A549 (cell line): ENCODE measurements at regions not wholly inside any gene's neighbourhood (a gene's known extent, or its start where the extent isn't known, plus 50 kb on each side); places are given as distances from the start of the nearest gene placed in this dataset.

Experiments
- ATAC-seq, 2 experiments: fragments of 200-7000 bp in 1 of 2; fragments of >200 bp in 1 of 2; cut with Nextera tagmentation in 1 of 2; cut with Tn5 transposase in 1 of 2; 3 replicates each; pipeline versions ENCODE4 v1.8.0 to v1.9.1; 2018 to 2020; ENCODE audit warnings: mild to moderate bottlenecking in 1 of 2, moderate library complexity in 1 of 2
- CTCF ChIA-PET: fragments of 300-600 bp; sonication (Branson Sonifier 250); formaldehyde crosslinking; extraction: SDS; loops from one replicate; lab custom pipeline; 2021; ENCODE audit warnings: antibody characterized with exemption, inconsistent platforms; lab: Yijun Ruan, JAX
- POLR2A ChIA-PET: fragments of 350-600 bp; formaldehyde crosslinking; extraction: SDS; loops from one replicate; lab custom pipeline; 2021; ENCODE audit warnings: antibody characterized with exemption, inconsistent platforms; lab: Yijun Ruan, JAX
- DNase-seq, 2 experiments: peaks; one replicate each; pipeline versions ENCODE4 v3.0.0 to v3.0.0-alpha.2; 2011 to 2016; ENCODE audit warnings: low read depth in 1 of 2, low spot score in 1 of 2
- FAIRE-seq: peaks from 2 replicates; lab custom pipeline; 2011; peaks lifted over from hg19 to GRCh38; lab: Jason Lieb, UNC
- H3K27ac ChIP-seq, 2 experiments: fragments of >200 bp; sonication (Bioruptor Twin); formaldehyde crosslinking; 3 replicates each; pipeline ENCODE4 v1.5.1; 2016 to 2017
- H3K4me1 ChIP-seq: fragments of >200 bp; sonication (Bioruptor Twin); formaldehyde crosslinking; 3 replicates; pipeline ENCODE4 v1.6.1; 2016
- H3K4me2 ChIP-seq: fragments of >200 bp; sonication (Bioruptor Twin); formaldehyde crosslinking; 3 replicates; pipeline ENCODE4 v1.6.1; 2016
- H3K4me3 ChIP-seq: fragments of >200 bp; sonication (Bioruptor Twin); formaldehyde crosslinking; 3 replicates; pipeline ENCODE4 v1.5.1; 2016
- H3K9me3 ChIP-seq: fragments of >200 bp; sonication (Bioruptor Twin); formaldehyde crosslinking; 3 replicates; pipeline ENCODE4 v1.6.1; 2016
- CBX2 ChIP-seq: fragments of 200-600 bp; sonication (generic); IDR thresholded peaks from 2 replicates; pipeline ENCODE4 v1.6.1; 2016; ENCODE audit warnings: low read depth, mild to moderate bottlenecking, borderline replicate concordance
- CBX8 ChIP-seq: fragments of 200-600 bp; sonication (generic); IDR thresholded peaks from 2 replicates; pipeline ENCODE4 v1.6.1; 2016
- CHD2 ChIP-seq: fragments of 150-350 bp; IDR thresholded peaks from 2 replicates; pipeline ENCODE4 v1.6.1; 2014; ENCODE audit warnings: low read length; ENCODE audit not compliant: partially characterized antibody
- EHMT2 ChIP-seq: fragments of 200-600 bp; sonication (generic); IDR thresholded peaks from 2 replicates; pipeline ENCODE4 v1.6.1; 2016; ENCODE audit warnings: antibody characterized with exemption, low read depth, mild to moderate bottlenecking, moderate library complexity
- ESRRA ChIP-seq: fragments of 150-350 bp; IDR thresholded peaks from 2 replicates; pipeline ENCODE4 v1.6.1; 2014; ENCODE audit warnings: mild to moderate bottlenecking, low read length, borderline replicate concordance
- FOSB ChIP-seq: fragments of 250-450 bp; sonication (Bioruptor Pico); IDR thresholded peaks from 2 replicates; pipeline ENCODE4 v1.5.0; 2020; ENCODE audit warnings: mild to moderate bottlenecking, moderate library complexity
- HDAC2 ChIP-seq: fragments of 200-600 bp; sonication (generic); IDR thresholded peaks from 2 replicates; pipeline ENCODE4 v1.6.1; 2016
- HOXA7 ChIP-seq: fragments of 250-450 bp; sonication (Bioruptor Pico); IDR thresholded peaks from 2 replicates; pipeline ENCODE4 v1.5.0; 2020; ENCODE audit warnings: mild to moderate bottlenecking, moderate library complexity
- HOXB13 ChIP-seq: fragments of 250-450 bp; sonication (Bioruptor Pico); IDR thresholded peaks from 2 replicates; pipeline ENCODE4 v1.5.0; 2020; ENCODE audit warnings: low read depth, mild to moderate bottlenecking, moderate library complexity
- HOXB5 ChIP-seq: fragments of 250-450 bp; sonication (Bioruptor Pico); IDR thresholded peaks from 2 replicates; pipeline ENCODE4 v1.5.0; 2020; ENCODE audit warnings: mild to moderate bottlenecking, moderate library complexity
- JUN ChIP-seq, 2 experiments: fragments of >200 bp; sonication (Bioruptor Twin); formaldehyde crosslinking; IDR thresholded peaks; 2 replicates in 1 of 2; 3 replicates in 1 of 2; pipeline ENCODE4 v1.6.1; 2016 to 2017
- JUNB ChIP-seq: fragments of >200 bp; sonication (Bioruptor Twin); formaldehyde crosslinking; IDR thresholded peaks from 2 replicates; pipeline ENCODE4 v1.6.1; 2016
- KDM5A ChIP-seq: fragments of 200-600 bp; sonication (generic); IDR thresholded peaks from 2 replicates; pipeline ENCODE4 v1.6.1; 2016; ENCODE audit warnings: antibody characterized with exemption, mild to moderate bottlenecking
- MAZ ChIP-seq: fragments of 150-350 bp; IDR thresholded peaks from 2 replicates; pipeline ENCODE4 v1.6.1; 2014; ENCODE audit warnings: antibody characterized with exemption, low read depth, low read length, borderline replicate concordance
- NR3C1 ChIP-seq: fragments of >200 bp; sonication (Bioruptor Twin); formaldehyde crosslinking; IDR thresholded peaks from 3 replicates; pipeline ENCODE4 v1.6.1; 2017
- PHF8 ChIP-seq: fragments of 200-600 bp; sonication (generic); IDR thresholded peaks from 2 replicates; pipeline ENCODE4 v1.6.1; 2016; ENCODE audit warnings: low read depth, mild to moderate bottlenecking, antibody characterized with exemption, moderate library complexity, borderline replicate concordance
- POLR2A ChIP-seq: IDR thresholded peaks from 2 replicates; pipeline ENCODE4 v1.6.1; 2012; ENCODE audit warnings: mild to moderate bottlenecking, low read length
- POLR2AphosphoS2 ChIP-seq: conservative IDR thresholded peaks from 2 replicates; pipeline ENCODE4 v1.6.1; 2012; ENCODE audit warnings: low read length, improper control_type of control experiment, inconsistent platforms
- RARB ChIP-seq: fragments of 250-450 bp; sonication (Bioruptor Pico); IDR thresholded peaks from 2 replicates; pipeline ENCODE4 v1.8.0; 2021; ENCODE audit warnings: mild to moderate bottlenecking, moderate library complexity
- RCOR1 ChIP-seq: fragments of 150-350 bp; IDR thresholded peaks from 2 replicates; pipeline ENCODE4 v1.6.1; 2014; ENCODE audit warnings: antibody characterized with exemption, low read length, low read depth
- RNF2 ChIP-seq: fragments of 200-600 bp; sonication (generic); IDR thresholded peaks from 2 replicates; pipeline ENCODE4 v1.6.1; 2016; ENCODE audit warnings: low read depth, mild to moderate bottlenecking, antibody characterized with exemption, moderate library complexity, borderline replicate concordance
- SMC3 ChIP-seq: fragments of >200 bp; sonication (Bioruptor Twin); formaldehyde crosslinking; IDR thresholded peaks from 3 replicates; pipeline ENCODE4 v1.6.1; 2018; ENCODE audit warnings: inconsistent platforms
- TFCP2L1 ChIP-seq: fragments of 250-450 bp; sonication (Bioruptor Pico); IDR thresholded peaks from 2 replicates; pipeline ENCODE4 v1.5.0; 2021; ENCODE audit warnings: mild to moderate bottlenecking
- TP53 ChIP-seq: fragments of 250-450 bp; sonication (Bioruptor Pico); IDR thresholded peaks from 2 replicates; pipeline ENCODE4 v1.5.0; 2021; ENCODE audit warnings: mild to moderate bottlenecking, moderate library complexity
- ZC3H11A ChIP-seq: fragments of 450-650 bp; IDR thresholded peaks from 2 replicates; pipeline ENCODE4 v1.6.1; 2014; ENCODE audit warnings: antibody characterized with exemption, mild to moderate bottlenecking
- WGBS: methylation state at CpG from one replicate; pipeline ENCODE4 v1.1.6; 2017; ENCODE audit errors: missing lambda C conversion rate; 5-methylcytosine and 5-hydroxymethylcytosine counted together
- TF ChIP-seq, protein P1 (sequence below): fragments of 250-450 bp; sonication (Bioruptor Pico); IDR thresholded peaks from 2 replicates; pipeline ENCODE4 v1.5.0; 2020; ENCODE audit warnings: low read depth, mild to moderate bottlenecking, moderate library complexity
- TF ChIP-seq, protein P2 (sequence below): fragments of 250-450 bp; sonication (Bioruptor Pico); IDR thresholded peaks from 2 replicates; pipeline ENCODE4 v1.5.0; 2021; ENCODE audit warnings: mild to moderate bottlenecking, moderate library complexity, borderline replicate concordance
- TF ChIP-seq, protein P3 (sequence below): fragments of 450-650 bp; IDR thresholded peaks from 2 replicates; pipeline ENCODE4 v1.6.1; 2014; ENCODE audit warnings: antibody characterized with exemption
- TF ChIP-seq, protein P4 (sequence below): IDR thresholded peaks from 2 replicates; pipeline ENCODE4 v1.6.1; 2012

DNA sequence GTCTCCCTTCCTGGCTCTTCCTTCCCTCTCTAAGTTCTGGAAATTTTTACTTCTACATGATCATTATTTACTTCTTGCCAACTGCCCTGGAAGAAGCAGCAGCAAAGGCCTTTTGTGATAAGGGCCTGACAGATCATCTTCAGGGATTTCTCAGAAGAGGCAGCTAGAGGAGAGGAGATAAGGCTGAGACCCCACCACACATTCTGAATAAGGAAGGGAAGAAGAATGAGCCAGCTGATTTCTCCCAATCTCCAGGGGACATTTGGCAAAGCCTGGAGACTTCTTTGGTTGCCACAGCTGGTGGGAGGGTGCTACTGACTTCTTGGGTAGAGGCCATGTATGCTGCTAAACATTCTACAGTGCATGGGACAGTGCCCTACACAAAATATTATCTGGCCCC lies 122.4 kb upstream of the OR9Q1 start:
- ChIA-PET POLR2A (no interaction called here), CTCF (no interaction called here)
- FAIRE-seq = no peak
- H3K27ac ChIP-seq = no peak overlapping the region
- no peak for TF ChIP-seq TP53 (CRISPR knock-in tag)
- TF ChIP-seq, protein P1, sequence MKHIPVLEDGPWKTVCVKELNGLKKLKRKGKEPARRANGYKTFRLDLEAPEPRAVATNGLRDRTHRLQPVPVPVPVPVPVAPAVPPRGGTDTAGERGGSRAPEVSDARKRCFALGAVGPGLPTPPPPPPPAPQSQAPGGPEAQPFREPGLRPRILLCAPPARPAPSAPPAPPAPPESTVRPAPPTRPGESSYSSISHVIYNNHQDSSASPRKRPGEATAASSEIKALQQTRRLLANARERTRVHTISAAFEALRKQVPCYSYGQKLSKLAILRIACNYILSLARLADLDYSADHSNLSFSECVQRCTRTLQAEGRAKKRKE (CRISPR knock-in tag) = no peak
- TF ChIP-seq RNF2 = no peak
- TF ChIP-seq HOXB13 (CRISPR knock-in tag) = no peak
- no peak for TF ChIP-seq CHD2
- no peak for TF ChIP-seq EHMT2
- TF ChIP-seq HOXB5 = no peak
- TF ChIP-seq SMC3 = no peak
- TF ChIP-seq POLR2A = no peak
- TF ChIP-seq HOXA7 (CRISPR knock-in tag) = no peak
- no peak for TF ChIP-seq CBX2
- no peak for TF ChIP-seq MAZ
- TF ChIP-seq FOSB (CRISPR knock-in tag) = no peak
- TF ChIP-seq RCOR1 = no peak
- TF ChIP-seq TFCP2L1 (CRISPR knock-in tag) = no peak
- no peak for TF ChIP-seq JUN (IDR thresholded peaks at IDR 0.05)
- TF ChIP-seq NR3C1 = no peak
- no peak for TF ChIP-seq PHF8
- peaks cover 10% of the 10 kb centered on the region; the same call in 2 of the 3 replicates for H3K4me1 ChIP-seq
- H3K4me3 ChIP-seq = no peak overlapping the region
- H3K4me2 ChIP-seq = no peak overlapping the region
- no peak for ATAC-seq
- no peaks in the 10 kb centered on the region for H3K9me3 ChIP-seq
- no peak for DNase-seq

DNA sequence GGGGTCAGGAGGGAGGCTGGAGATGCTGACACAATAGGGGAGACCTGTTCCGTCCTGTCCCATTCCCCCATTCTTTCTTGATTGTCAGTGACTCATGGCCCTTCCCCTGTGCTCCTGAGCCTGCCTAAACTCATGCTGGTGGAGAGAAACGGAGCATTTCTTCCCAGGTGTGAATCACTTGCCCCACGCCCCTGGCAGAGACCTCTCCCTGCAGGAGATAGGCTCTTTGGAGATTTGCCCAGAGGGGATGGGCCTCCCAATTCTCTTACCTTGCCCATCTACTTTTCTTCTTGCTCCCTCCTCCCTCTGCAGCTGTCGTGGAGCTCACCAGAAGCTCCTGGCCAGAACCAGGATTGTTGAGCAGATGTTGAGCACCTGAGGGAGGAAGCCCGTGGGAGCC lies 121.9 kb upstream of the OR9Q1 start:
- H3K4me1 ChIP-seq = peaks cover 10% of the 10 kb centered on the region; the same call in 2 of the 3 replicates
- H3K9me3 ChIP-seq = no peaks in the 10 kb centered on the region
- H3K27ac ChIP-seq = no peak overlapping the region
- 68% methylated on average over 5 of the region's 5 CpGs for WGBS
- DNase-seq (no peak), ATAC-seq (no peak), FAIRE-seq (no peak)
- CTCF ChIA-PET = no interaction called here
- POLR2A ChIA-PET = no interaction called here
- H3K4me2 ChIP-seq = no peak overlapping the region
- TF ChIP-seq POLR2AphosphoS2 = no peak
- no peak for TF ChIP-seq MAZ
- no peak for TF ChIP-seq JUNB
- no peak for TF ChIP-seq KDM5A
- TF ChIP-seq, protein P2, sequence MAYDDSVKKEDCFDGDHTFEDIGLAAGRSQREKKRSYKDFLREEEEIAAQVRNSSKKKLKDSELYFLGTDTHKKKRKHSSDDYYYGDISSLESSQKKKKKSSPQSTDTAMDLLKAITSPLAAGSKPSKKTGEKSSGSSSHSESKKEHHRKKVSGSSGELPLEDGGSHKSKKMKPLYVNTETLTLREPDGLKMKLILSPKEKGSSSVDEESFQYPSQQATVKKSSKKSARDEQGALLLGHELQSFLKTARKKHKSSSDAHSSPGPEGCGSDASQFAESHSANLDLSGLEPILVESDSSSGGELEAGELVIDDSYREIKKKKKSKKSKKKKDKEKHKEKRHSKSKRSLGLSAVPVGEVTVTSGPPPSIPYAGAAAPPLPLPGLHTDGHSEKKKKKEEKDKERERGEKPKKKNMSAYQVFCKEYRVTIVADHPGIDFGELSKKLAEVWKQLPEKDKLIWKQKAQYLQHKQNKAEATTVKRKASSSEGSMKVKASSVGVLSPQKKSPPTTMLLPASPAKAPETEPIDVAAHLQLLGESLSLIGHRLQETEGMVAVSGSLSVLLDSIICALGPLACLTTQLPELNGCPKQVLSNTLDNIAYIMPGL (CRISPR knock-in tag) = no peak
- no peak for TF ChIP-seq HOXB13 (CRISPR knock-in tag)
- TF ChIP-seq, protein P3, sequence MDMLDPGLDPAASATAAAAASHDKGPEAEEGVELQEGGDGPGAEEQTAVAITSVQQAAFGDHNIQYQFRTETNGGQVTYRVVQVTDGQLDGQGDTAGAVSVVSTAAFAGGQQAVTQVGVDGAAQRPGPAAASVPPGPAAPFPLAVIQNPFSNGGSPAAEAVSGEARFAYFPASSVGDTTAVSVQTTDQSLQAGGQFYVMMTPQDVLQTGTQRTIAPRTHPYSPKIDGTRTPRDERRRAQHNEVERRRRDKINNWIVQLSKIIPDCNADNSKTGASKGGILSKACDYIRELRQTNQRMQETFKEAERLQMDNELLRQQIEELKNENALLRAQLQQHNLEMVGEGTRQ = no peak
- TF ChIP-seq HDAC2 = no peak
- TF ChIP-seq, protein P4, sequence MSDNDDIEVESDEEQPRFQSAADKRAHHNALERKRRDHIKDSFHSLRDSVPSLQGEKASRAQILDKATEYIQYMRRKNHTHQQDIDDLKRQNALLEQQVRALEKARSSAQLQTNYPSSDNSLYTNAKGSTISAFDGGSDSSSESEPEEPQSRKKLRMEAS = no peak
- TF ChIP-seq RARB (CRISPR knock-in tag) = no peak
- TF ChIP-seq ESRRA = no peak
- no peak for TF ChIP-seq CHD2
- no peak for TF ChIP-seq EHMT2
- TF ChIP-seq JUN (IDR thresholded peaks at IDR 0.05) = no peak
- TF ChIP-seq RCOR1 = no peak
- no peak for TF ChIP-seq ZC3H11A
- TF ChIP-seq CBX8 = no peak
- no peak for TF ChIP-seq HOXA7 (CRISPR knock-in tag)
- no peak overlapping the region for H3K4me3 ChIP-seq
